WERI-Rb-1 (cell line): ENCODE measurements at regions not wholly inside any gene's neighbourhood (a gene's known extent, or its start where the extent isn't known, plus 50 kb on each side); places are given as distances from the start of the nearest gene placed in this dataset.

ENCODE experiments used
- DNase-seq: peaks from one replicate; pipeline ENCODE4 v3.0.0-alpha.2; 2020
- H3K27ac ChIP-seq: fragments of 250-450 bp; sonication (Bioruptor Pico); 2 replicates; pipeline ENCODE4 v1.5.1; 2020; ENCODE audit warnings: mild to moderate bottlenecking, moderate library complexity
- H3K27me3 ChIP-seq: fragments of 250-450 bp; sonication (Bioruptor Pico); 2 replicates; pipeline ENCODE4 v1.5.1; 2021; ENCODE audit warnings: mild to moderate bottlenecking, low read depth, moderate library complexity; ENCODE audit not compliant: insufficient read depth, severe bottlenecking
- H3K36me3 ChIP-seq: fragments of 250-450 bp; sonication (Bioruptor Pico); 2 replicates; pipeline ENCODE4 v1.5.1; 2020; ENCODE audit warnings: mild to moderate bottlenecking, moderate library complexity
- H3K4me3 ChIP-seq: 2 replicates; pipeline ENCODE4 v1.5.1; 2011; ENCODE audit warnings: low read depth, mild to moderate bottlenecking, control low read depth, low read length
- H3K9me3 ChIP-seq: fragments of 250-450 bp; sonication (Bioruptor Pico); 2 replicates; pipeline ENCODE4 v1.5.1; 2021; ENCODE audit warnings: mild to moderate bottlenecking, moderate library complexity; ENCODE audit not compliant: severe bottlenecking
- CTCF ChIP-seq: IDR thresholded peaks from 2 replicates; pipeline ENCODE4 v1.5.1; 2011; ENCODE audit warnings: low read depth, mild to moderate bottlenecking, control low read depth, inconsistent platforms, low read length

- Histone ChIP-seq H3K9me3 (no peaks in the 10 kb centered on the region), H3K36me3 (no peaks in the 10 kb centered on the region), H3K27ac (no peak overlapping the region), H3K4me3 (no peak overlapping the region), H3K27me3 (no peaks in the 10 kb centered on the region)
- TF ChIP-seq CTCF = no peak
- no peak for DNase-seq
Measured at GRCh38 chr1:60681095-60681860, 401.1 kb upstream of the NFIA start.

DNA sequence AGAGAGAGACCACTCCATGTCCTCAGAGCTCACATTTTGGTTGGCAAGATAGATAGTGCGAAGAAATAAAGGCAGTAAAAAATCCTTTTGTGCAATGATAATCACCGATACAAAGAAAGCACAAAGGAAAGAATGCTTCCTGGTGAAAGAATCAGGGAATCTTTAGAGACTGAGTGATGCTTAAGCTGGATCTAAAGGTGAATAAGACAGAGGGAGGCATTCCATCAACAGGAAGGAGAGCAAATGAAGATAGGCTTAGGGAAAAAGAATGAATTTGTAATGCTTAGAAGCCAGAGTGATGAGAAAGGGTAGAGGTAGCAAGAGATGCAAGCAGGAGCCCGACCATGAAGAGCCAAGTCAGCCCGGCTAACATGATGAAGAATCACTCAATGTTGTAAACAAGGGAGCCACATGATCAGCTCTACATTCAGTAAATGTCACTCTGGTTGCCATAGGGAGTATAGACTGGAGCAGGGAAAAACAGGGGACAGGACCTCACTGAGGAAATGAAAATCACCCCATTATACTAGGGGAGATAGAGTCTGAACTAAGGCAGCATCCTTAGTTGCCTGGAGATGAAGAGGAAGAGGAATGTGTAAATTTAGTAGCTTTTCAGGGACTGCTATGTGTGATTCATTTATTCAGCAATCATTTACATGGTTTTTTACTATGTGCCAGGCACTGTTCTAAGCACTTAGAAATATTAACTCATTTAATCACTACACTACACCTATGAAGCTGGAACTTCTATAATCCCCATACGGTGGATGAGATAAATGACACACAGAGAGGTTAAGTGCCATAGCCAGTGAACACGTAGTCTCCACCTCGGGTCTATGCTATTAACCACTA is 402.6 kb upstream of the NFIA start:
- Histone ChIP-seq H3K27ac (no peak overlapping the region), H3K9me3 (no peaks in the 10 kb centered on the region), H3K36me3 (no peaks in the 10 kb centered on the region), H3K4me3 (no peak overlapping the region), H3K27me3 (no peaks in the 10 kb centered on the region)
- no peak for TF ChIP-seq CTCF
- DNase-seq = no peak

- H3K27me3 ChIP-seq = no peaks in the 10 kb centered on the region
- no peak for TF ChIP-seq CTCF
- no peaks in the 10 kb centered on the region for H3K9me3 ChIP-seq
- H3K27ac ChIP-seq = no peak overlapping the region
- DNase-seq = no peak
- no peaks in the 10 kb centered on the region for H3K36me3 ChIP-seq
- H3K4me3 ChIP-seq = no peak overlapping the region
Measured at GRCh38 chr1:60678802-60679201, 403.6 kb upstream of the NFIA start.

GRCh38 chr1:60678391-60678790 is 404.0 kb upstream of the NFIA start:
- no peak for DNase-seq
- Histone ChIP-seq H3K36me3 (no peaks in the 10 kb centered on the region), H3K27me3 (no peaks in the 10 kb centered on the region), H3K9me3 (no peaks in the 10 kb centered on the region), H3K4me3 (no peak overlapping the region), H3K27ac (no peak overlapping the region)
- TF ChIP-seq CTCF = no peak

DNA sequence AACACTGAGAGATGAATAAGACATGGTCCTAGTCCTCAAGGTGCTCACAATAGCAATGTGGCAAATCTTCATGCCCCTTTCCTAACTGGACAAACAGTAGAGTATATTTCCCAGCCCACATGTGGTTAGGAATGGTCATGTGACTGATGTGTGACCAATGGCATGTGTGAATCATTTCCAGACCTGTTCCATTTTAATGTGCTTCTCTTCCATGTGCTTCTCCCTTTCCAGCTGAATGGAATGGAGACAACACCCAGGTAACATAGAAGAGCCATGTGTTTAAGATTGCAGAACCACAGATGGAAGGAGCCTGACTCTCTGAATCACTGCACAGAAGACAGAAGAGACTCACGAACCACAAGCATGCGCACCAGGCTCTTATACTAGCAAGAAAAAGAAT is 409.9 kb upstream of the NFIA start:
- Histone ChIP-seq H3K27me3 (no peaks in the 10 kb centered on the region), H3K4me3 (no peak overlapping the region), H3K36me3 (no peaks in the 10 kb centered on the region), H3K27ac (no peak overlapping the region), H3K9me3 (no peaks in the 10 kb centered on the region)
- DNase-seq = no peak
- no peak for TF ChIP-seq CTCF
